Activated T-cell treated with anti-CD3 and anti-CD28 coated beads, Interleukin-2, amount 50 U/mL, for 72 hours (primary cell): ENCODE measurements at regions not wholly inside any gene's neighbourhood (a gene's known extent, or its start where the extent isn't known, plus 50 kb on each side); places are given as distances from the start of the nearest gene placed in this dataset.

Source experiments
- ATAC-seq, 2 donors: fragments of 150-1000 bp; cut with Tn5 transposase; replicated peaks in 1 of 2; 2 replicates each; pipeline ENCODE4 v1.10.0; 2021; ENCODE audit warnings: moderate library complexity in 2 of 2, mild to moderate bottlenecking in 1 of 2
- DNase-seq, 2 donors: peaks; one replicate each; pipeline ENCODE4 v3.0.0; 2021 to 2022; ENCODE audit warnings: mixed read lengths in 1 of 2
- H3K27ac Mint-ChIP-seq: one replicate; pipeline ENCODE4 v1.8.0; 2022; ENCODE audit warnings: mild to moderate bottlenecking, moderate library complexity, mixed read lengths
- H3K27me3 Mint-ChIP-seq: one replicate; pipeline ENCODE4 v1.8.0; 2022; ENCODE audit warnings: low read depth, mixed read lengths
- H3K36me3 Mint-ChIP-seq, 2 donors: one replicate each; pipeline ENCODE4 v1.8.0; 2022; ENCODE audit warnings: mixed read lengths in 2 of 2, mild to moderate bottlenecking in 1 of 2; ENCODE audit not compliant: insufficient read depth in 2 of 2
- H3K4me1 Mint-ChIP-seq: one replicate; pipeline ENCODE4 v1.8.0; 2022; ENCODE audit warnings: low read depth, mixed read lengths
- H3K4me3 Mint-ChIP-seq, 2 donors: one replicate each; pipeline ENCODE4 v1.8.0; 2022; ENCODE audit warnings: mild to moderate bottlenecking in 2 of 2, mixed read lengths in 2 of 2, moderate library complexity in 2 of 2
- H3K9me3 Mint-ChIP-seq, 2 donors: one replicate each; pipeline ENCODE4 v1.8.0; 2022; ENCODE audit warnings: mixed read lengths in 2 of 2

DNA sequence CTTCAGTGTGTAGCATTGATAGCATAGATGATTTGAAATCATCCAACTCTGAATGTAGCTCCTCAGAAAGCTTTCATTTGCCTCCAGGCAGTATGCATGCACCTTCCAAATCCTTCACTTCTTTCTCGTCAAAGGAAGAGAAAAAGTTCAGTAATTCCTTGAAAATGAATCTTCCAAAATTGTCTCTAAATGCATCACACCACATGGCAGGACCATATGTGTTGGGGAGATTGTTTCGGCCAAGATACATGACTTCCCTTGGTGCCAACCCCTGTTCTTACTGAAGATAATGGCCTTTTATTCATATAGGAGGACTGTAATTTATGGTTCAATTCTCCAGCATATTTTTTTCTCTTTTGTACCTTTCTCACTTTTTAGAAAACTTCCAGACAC, 315.6 kb upstream of the SPRY2 start:
- DNase-seq (no peak), ATAC-seq (no peak)
- H3K27me3 Mint-ChIP-seq = no peaks in the 10 kb centered on the region
- H3K27ac Mint-ChIP-seq = no peak overlapping the region
- peaks cover 1 to 4% of the 10 kb centered on the region in 2 donors for H3K9me3 Mint-ChIP-seq
- no peak overlapping the region for H3K4me3 Mint-ChIP-seq
- H3K4me1 Mint-ChIP-seq = no peaks in the 10 kb centered on the region
- no peaks in the 10 kb centered on the region for H3K36me3 Mint-ChIP-seq

DNA sequence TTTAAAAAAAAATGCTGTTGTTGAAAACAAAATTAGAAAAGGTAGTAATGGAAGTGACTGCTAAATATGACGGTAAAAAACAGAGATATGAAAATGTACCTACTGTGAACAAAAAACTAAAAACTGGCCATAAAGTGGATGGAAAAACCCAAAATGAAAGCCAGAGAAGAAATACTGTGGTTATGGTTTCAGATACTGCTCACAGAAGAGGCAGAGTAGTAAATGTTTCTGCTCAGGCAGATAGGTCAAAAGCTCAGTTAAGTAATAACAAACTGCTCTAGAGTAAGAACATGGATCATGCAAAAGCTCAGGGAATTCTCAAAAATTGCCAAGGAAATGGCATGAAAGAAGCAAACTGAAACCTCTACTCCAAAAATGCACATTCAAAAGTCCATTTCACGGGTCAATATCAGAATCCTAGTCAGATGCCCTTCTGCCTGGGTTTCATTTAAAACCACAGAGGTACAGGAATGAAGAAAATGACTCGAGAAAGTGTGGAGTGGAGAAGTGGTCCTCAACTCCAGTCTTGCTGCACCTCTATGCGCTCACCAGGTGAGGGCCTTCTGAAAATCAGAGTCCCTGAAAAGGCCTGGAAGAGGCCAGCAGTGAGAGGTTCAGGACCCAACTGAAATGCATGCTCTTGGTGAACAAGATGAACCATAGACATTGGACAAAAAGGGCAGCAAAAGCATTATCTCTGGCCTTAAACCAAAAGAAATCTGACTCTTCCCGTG, 315.0 kb upstream of the SPRY2 start:
- Mint-ChIP-seq H3K27ac (no peak overlapping the region), H3K9me3 (peaks cover 0 to 4% of the 10 kb centered on the region in 2 donors), H3K4me1 (no peaks in the 10 kb centered on the region), H3K27me3 (no peaks in the 10 kb centered on the region), H3K4me3 (no peak overlapping the region), H3K36me3 (no peaks in the 10 kb centered on the region)
- ATAC-seq (no peak), DNase-seq (no peak)

- no peak for DNase-seq
- Mint-ChIP-seq H3K9me3 (peaks cover 0 to 8% of the 10 kb centered on the region in 2 donors), H3K27ac (no peak overlapping the region), H3K36me3 (no peaks in the 10 kb centered on the region), H3K27me3 (no peaks in the 10 kb centered on the region), H3K4me1 (no peaks in the 10 kb centered on the region), H3K4me3 (no peak overlapping the region)
- no peak for ATAC-seq
Measured at GRCh38 chr13:80654638-80655249, 313.8 kb upstream of the SPRY2 start.

GRCh38 chr13:80649274-80649673, 308.3 kb upstream of the SPRY2 start:
- no peak for ATAC-seq
- H3K4me1 Mint-ChIP-seq = no peaks in the 10 kb centered on the region
- H3K4me3 Mint-ChIP-seq = no peak overlapping the region

GRCh38 chr13:80642641-80643040, 301.7 kb upstream of the SPRY2 start:
- no peaks in the 10 kb centered on the region for H3K36me3 Mint-ChIP-seq
- H3K27ac Mint-ChIP-seq = no peak overlapping the region
- no peaks in the 10 kb centered on the region for H3K4me1 Mint-ChIP-seq
- DNase-seq (no peak), ATAC-seq (no peak)
- peaks cover 2 to 6% of the 10 kb centered on the region in 2 donors for H3K9me3 Mint-ChIP-seq
- H3K27me3 Mint-ChIP-seq = no peaks in the 10 kb centered on the region
- no peak overlapping the region for H3K4me3 Mint-ChIP-seq

More at GRCh38 chr13:80649274-80649673, 308.3 kb upstream of the SPRY2 start:
- peaks cover 0 to 16% of the 10 kb centered on the region in 2 donors for H3K9me3 Mint-ChIP-seq
- H3K27me3 Mint-ChIP-seq = no peaks in the 10 kb centered on the region
- DNase-seq = no peak
- no peak overlapping the region for H3K27ac Mint-ChIP-seq
- H3K36me3 Mint-ChIP-seq = no peaks in the 10 kb centered on the region

DNA sequence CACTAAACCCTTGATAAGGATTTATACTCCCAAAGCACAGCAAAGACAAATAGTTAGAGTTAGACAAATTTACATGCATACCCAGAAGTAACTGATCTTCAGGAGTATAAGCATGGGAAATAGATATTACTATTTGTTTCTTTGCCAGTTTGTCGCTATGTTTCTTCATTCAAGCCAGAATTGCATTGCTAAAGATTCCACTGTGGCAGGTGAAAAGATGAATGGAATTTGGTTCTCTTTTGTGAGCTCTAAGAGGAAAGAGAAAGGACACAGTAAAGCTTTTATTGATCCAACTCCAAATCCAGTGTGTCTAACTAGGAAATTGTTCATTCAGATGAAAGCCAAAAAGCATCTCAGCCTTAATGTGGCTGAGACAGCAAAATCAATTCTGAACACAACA, 292.3 kb upstream of the SPRY2 start:
- Mint-ChIP-seq H3K27ac (no peak overlapping the region), H3K27me3 (no peaks in the 10 kb centered on the region), H3K36me3 (no peaks in the 10 kb centered on the region), H3K9me3 (no peaks in the 10 kb centered on the region), H3K4me1 (no peaks in the 10 kb centered on the region), H3K4me3 (no peak overlapping the region)
- DNase-seq (no peak), ATAC-seq (no peak)

GRCh38 chr13:80630685-80631121, 289.8 kb upstream of the SPRY2 start:
- DNase-seq = no peak
- Mint-ChIP-seq H3K9me3 (peaks cover 0 to 1% of the 10 kb centered on the region in 2 donors), H3K4me1 (no peaks in the 10 kb centered on the region), H3K27me3 (no peaks in the 10 kb centered on the region), H3K36me3 (no peaks in the 10 kb centered on the region), H3K27ac (no peak overlapping the region), H3K4me3 (no peak overlapping the region)
- ATAC-seq = no peak

- H3K36me3 Mint-ChIP-seq = no peaks in the 10 kb centered on the region
- DNase-seq = no peak
- H3K9me3 Mint-ChIP-seq = peaks cover 2 to 3% of the 10 kb centered on the region in 2 donors
- H3K4me1 Mint-ChIP-seq = no peaks in the 10 kb centered on the region
- ATAC-seq = no peak
- no peaks in the 10 kb centered on the region for H3K27me3 Mint-ChIP-seq
- H3K4me3 Mint-ChIP-seq = no peak overlapping the region
- no peak overlapping the region for H3K27ac Mint-ChIP-seq
Measured at GRCh38 chr13:80618781-80619180, 277.9 kb upstream of the SPRY2 start.

GRCh38 chr13:80612804-80613203, 271.9 kb upstream of the SPRY2 start:
- Mint-ChIP-seq H3K27ac (no peak overlapping the region), H3K36me3 (no peaks in the 10 kb centered on the region), H3K4me3 (no peak overlapping the region), H3K27me3 (no peaks in the 10 kb centered on the region), H3K9me3 (peaks cover 0 to 3% of the 10 kb centered on the region in 2 donors), H3K4me1 (no peaks in the 10 kb centered on the region)
- no peak for ATAC-seq
- no peak for DNase-seq

DNA sequence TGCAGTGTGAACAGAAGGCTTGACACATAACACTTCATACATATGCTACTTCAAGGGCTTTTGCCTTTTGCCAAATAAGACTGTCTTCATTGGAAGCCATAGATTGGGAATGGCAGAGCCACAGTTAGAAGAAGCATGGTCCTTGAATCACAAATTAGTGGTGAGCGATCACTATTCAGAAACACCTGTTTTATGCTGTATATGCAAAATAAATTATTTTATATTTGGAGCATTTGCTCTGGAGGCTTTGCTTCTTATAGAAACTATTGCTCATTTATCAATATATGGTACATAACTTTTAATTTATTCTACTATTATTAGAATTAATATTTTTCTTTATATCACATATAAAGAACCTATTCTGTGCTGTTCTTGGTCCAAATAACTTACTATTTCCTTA, 270.4 kb upstream of the SPRY2 start:
- H3K9me3 Mint-ChIP-seq = peaks cover 1 to 4% of the 10 kb centered on the region in 2 donors
- no peaks in the 10 kb centered on the region for H3K27me3 Mint-ChIP-seq
- ATAC-seq (no peak), DNase-seq (no peak)
- H3K27ac Mint-ChIP-seq = no peak overlapping the region
- no peak overlapping the region for H3K4me3 Mint-ChIP-seq
- H3K4me1 Mint-ChIP-seq = no peaks in the 10 kb centered on the region
- H3K36me3 Mint-ChIP-seq = no peaks in the 10 kb centered on the region

DNA sequence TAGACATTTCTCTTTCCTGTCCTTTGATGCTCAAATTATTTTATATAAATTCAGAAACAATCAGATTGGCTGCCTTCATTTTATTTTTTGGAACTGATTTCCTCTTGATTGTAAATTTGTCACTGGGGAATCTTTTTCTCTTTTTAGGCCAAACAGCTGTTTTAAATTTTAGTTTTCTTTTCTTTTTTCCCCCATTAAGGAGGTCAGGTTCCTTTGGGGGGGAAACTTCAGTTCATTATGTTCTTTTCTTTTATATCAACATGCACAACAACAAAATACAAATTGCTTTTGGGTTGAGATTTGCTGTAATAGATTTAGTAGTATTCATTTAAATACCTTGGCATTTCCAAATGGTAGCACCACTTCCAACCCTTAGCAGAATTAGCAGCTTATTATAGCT, 264.8 kb upstream of the SPRY2 start:
- Mint-ChIP-seq H3K27ac (no peak overlapping the region), H3K9me3 (peaks cover 1 to 4% of the 10 kb centered on the region in 2 donors), H3K4me3 (no peak overlapping the region), H3K27me3 (no peaks in the 10 kb centered on the region), H3K36me3 (no peaks in the 10 kb centered on the region), H3K4me1 (no peaks in the 10 kb centered on the region)
- no peak for DNase-seq
- no peak for ATAC-seq

DNA sequence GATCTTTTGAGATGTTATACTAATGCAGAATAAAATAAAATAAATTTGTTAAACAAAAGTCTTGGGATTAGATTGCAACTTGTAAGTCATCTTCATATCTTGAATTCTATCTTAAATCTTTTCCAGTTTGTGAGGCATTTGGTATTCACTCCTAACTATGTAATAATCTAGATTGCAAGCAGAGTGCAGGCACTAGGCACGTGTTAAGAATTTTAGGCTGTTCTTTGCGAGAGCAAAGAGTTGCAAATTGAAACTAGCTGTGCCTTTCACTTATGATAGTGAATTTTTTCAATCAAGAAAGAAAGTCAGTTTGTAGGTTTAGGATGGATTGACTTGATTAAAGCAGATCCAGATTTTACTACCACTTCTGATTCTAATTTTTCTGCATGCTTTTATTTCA, 264.1 kb upstream of the SPRY2 start:
- H3K36me3 Mint-ChIP-seq = no peaks in the 10 kb centered on the region
- H3K27me3 Mint-ChIP-seq = no peaks in the 10 kb centered on the region
- no peak for DNase-seq

DNA sequence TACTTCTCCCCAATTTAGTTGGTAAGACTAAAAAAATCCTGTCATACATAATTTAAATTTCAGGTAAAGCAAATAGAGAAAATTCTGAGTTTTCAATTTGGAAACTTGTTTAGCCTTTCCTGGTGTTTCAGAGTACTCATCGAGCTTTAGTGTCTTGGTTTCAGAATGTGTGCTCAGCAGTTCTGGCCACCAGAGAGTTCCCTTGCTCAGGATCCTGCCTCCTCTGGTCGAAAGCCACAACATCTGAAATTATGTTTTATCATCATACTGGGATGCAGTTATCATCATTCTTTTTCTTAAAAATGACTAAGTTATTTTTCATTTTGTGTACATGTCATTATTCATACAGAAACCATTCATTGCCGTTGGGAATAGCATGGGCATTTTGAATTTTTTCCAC, 263.2 kb upstream of the SPRY2 start:
- Mint-ChIP-seq H3K4me3 (no peak overlapping the region), H3K9me3 (peaks cover 1 to 4% of the 10 kb centered on the region in 2 donors), H3K27me3 (no peaks in the 10 kb centered on the region), H3K4me1 (no peaks in the 10 kb centered on the region), H3K36me3 (no peaks in the 10 kb centered on the region), H3K27ac (no peak overlapping the region)
- no peak for DNase-seq
- ATAC-seq = no peak

More for the DNA sequence above, 264.1 kb upstream of the SPRY2 start:
- ATAC-seq = no peak
- H3K4me3 Mint-ChIP-seq = no peak overlapping the region
- H3K27ac Mint-ChIP-seq = no peak overlapping the region
- peaks cover 1 to 4% of the 10 kb centered on the region in 2 donors for H3K9me3 Mint-ChIP-seq
- H3K4me1 Mint-ChIP-seq = no peaks in the 10 kb centered on the region

DNA sequence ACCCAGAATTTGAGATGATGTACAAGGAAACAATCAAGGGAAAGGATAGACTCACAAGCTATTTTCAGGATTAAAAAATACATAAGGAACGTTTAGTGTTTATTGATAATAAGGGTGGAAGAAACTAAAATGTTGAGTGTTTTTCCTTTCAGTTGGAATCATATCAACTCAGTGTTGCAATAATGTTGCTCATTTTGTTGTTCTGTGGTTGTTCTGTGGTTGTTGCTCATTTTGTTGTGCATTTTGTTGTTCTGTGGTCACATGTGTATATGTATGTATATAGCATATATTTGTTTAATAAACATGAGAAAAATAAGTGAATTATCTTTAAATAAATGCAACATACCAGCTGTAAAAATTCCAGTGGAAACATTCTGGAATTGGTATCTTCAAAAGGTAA, 262.4 kb upstream of the SPRY2 start:
- Mint-ChIP-seq H3K4me1 (no peaks in the 10 kb centered on the region), H3K27ac (no peak overlapping the region), H3K27me3 (no peaks in the 10 kb centered on the region), H3K9me3 (peaks cover 1 to 4% of the 10 kb centered on the region in 2 donors), H3K4me3 (no peak overlapping the region), H3K36me3 (no peaks in the 10 kb centered on the region)
- DNase-seq (no peak), ATAC-seq (no peak)
